Activated T-helper 1 cell treated with anti-CD3 and anti-CD28 coated beads, Interleukin-12 subunit alpha, Interleukin-12 subunit beta, Interleukin-2, Interleukin-4 antibody, amounts not matched to agents 30 ng/mL and 10 ng/mL and 1 ng/mL, durations not matched to agents 14 hours and 24 hours and 36 hours (primary cell): ENCODE measurements at regions not wholly inside any gene's neighbourhood (a gene's known extent, or its start where the extent isn't known, plus 50 kb on each side); places are given as distances from the start of the nearest gene placed in this dataset.
"Not testable (repeated sequence)": the region's sequence is repeated elsewhere in the genome, so short reads cannot be mapped to it uniquely, and the experiment has no call there.

Experiments
- DNase-seq: peaks from one replicate; pipeline ENCODE4 v3.0.0; 2021; ENCODE audit warnings: low spot score
- H3K27ac Mint-ChIP-seq: one replicate; pipeline ENCODE4 v1.8.0; 2021; ENCODE audit warnings: mild to moderate bottlenecking, mixed read lengths
- H3K27me3 Mint-ChIP-seq: one replicate; pipeline ENCODE4 v1.8.0; 2022; ENCODE audit warnings: mild to moderate bottlenecking, moderate library complexity, mixed read lengths; ENCODE audit not compliant: insufficient read depth
- H3K36me3 Mint-ChIP-seq: one replicate; pipeline ENCODE4 v1.8.0; 2021; ENCODE audit warnings: low read depth, mixed read lengths
- H3K4me1 Mint-ChIP-seq: one replicate; pipeline ENCODE4 v1.8.0; 2021; ENCODE audit warnings: low read depth, mixed read lengths
- H3K4me3 Mint-ChIP-seq: one replicate; pipeline ENCODE4 v1.8.0; 2021; ENCODE audit warnings: mild to moderate bottlenecking, moderate library complexity, mixed read lengths
- H3K9me3 Mint-ChIP-seq: one replicate; pipeline ENCODE4 v1.8.0; 2021; ENCODE audit warnings: mixed read lengths
- intact Hi-C: fragments of 100-400 bp; cut with micrococcal nuclease; formaldehyde crosslinking; loops from one replicate; pipeline ENCODE4 v1.15.1; 2024

DNA sequence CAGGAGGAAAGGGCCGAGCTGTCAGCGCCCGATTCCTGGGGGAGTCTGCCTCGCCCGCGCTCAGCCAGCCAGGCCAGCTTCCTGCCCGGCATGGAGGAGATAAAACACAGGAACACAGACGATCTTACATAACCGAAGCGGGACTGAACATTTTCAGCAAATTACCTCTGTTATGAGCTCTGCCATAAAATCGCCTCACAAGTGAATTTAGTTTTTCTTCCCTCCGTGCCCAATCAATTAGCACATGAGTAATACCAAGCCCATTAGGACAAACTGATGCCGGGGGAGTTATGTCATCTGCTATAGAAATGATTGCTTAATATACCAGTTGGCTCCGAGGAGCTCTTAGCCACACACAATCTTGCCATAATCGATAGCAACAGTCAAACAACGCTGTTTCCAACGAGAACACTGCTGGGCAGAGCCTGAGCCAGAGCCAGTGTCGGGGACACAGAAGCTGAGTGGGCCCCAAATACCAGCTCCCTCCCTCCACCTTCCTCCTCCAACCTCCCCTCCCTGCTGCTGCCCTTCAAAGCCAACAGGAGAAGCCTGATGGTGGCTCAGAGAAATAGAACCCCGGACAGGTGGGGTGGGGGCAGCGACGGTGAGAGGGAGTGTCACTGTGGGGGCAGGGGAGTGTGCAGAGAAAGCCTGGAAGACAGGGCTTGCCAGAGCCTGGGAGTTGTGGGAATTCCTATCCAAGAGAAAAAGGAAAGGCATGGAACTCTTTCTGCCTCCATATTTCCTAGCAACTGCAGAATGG lies 279.4 kb upstream of the TLE3 start:
- DNase-seq, result no peak
- Mint-ChIP-seq H3K27ac (no peak overlapping the region), H3K4me3 (no peak overlapping the region), H3K9me3 (peaks cover 5% of the 10 kb centered on the region), H3K4me1 (no peaks in the 10 kb centered on the region), H3K27me3 (peaks cover 21% of the 10 kb centered on the region), H3K36me3 (no peaks in the 10 kb centered on the region)
- intact Hi-C loops, result no loop called here

GRCh38 chr15:70376031-70376928 lies 278.6 kb upstream of the TLE3 start:
- Mint-ChIP-seq H3K27ac (no peak overlapping the region), H3K36me3 (no peaks in the 10 kb centered on the region), H3K4me3 (no peak overlapping the region), H3K27me3 (peaks cover 26% of the 10 kb centered on the region), H3K4me1 (no peaks in the 10 kb centered on the region), H3K9me3 (no peaks in the 10 kb centered on the region)
- no peak for DNase-seq
- intact Hi-C loops, result no loop called here

GRCh38 chr15:70375586-70375985 lies 277.9 kb upstream of the TLE3 start:
- Mint-ChIP-seq H3K4me3 (no peak overlapping the region), H3K27ac (no peak overlapping the region), H3K4me1 (no peaks in the 10 kb centered on the region), H3K9me3 (no peaks in the 10 kb centered on the region), H3K27me3 (peaks cover 32% of the 10 kb centered on the region), H3K36me3 (no peaks in the 10 kb centered on the region)
- intact Hi-C loops, result no loop called here
- no peak for DNase-seq

DNA sequence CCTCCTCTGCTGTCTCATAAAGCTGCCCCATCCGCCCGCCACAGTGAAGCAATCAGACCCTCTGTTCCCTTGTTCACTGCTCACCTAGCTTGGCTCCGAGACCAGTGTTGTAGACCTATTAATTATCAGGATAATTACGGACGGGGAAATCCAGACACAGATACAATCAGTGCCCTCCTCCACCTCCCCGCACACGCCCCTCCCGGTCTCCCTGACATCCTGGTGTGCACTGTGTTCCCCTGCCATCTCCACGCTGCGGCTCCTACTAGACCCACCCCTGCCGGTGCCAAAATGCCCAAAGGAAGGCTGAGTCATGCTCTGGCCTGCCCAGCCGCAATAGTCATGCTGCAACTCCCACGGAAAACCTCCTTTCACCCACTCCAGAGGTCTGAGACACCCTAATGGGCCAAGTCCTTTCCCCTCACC lies 277.3 kb upstream of the TLE3 start:
- Mint-ChIP-seq H3K4me3 (no peak overlapping the region), H3K27ac (no peak overlapping the region), H3K27me3 (peaks cover 37% of the 10 kb centered on the region), H3K9me3 (no peaks in the 10 kb centered on the region), H3K36me3 (no peaks in the 10 kb centered on the region), H3K4me1 (no peaks in the 10 kb centered on the region)
- intact Hi-C loops, result no loop called here
- DNase-seq, result no peak

GRCh38 chr15:70374096-70374495 lies 276.4 kb upstream of the TLE3 start:
- Mint-ChIP-seq H3K4me3 (no peak overlapping the region), H3K27ac (no peak overlapping the region)
- intact Hi-C loops, result no loop called here

GRCh38 chr15:70373439-70373838 lies 275.7 kb upstream of the TLE3 start:
- H3K9me3 Mint-ChIP-seq, H3K4me3 Mint-ChIP-seq, DNase-seq, H3K27ac Mint-ChIP-seq, H3K4me1 Mint-ChIP-seq, intact Hi-C loops, H3K36me3 Mint-ChIP-seq: not testable (repeated sequence)
- peaks cover 45% of the 10 kb centered on the region for H3K27me3 Mint-ChIP-seq

More at GRCh38 chr15:70374096-70374495, 276.4 kb upstream of the TLE3 start:
- Mint-ChIP-seq H3K36me3 (no peaks in the 10 kb centered on the region), H3K9me3 (no peaks in the 10 kb centered on the region), H3K4me1 (no peaks in the 10 kb centered on the region), H3K27me3 (peaks cover 39% of the 10 kb centered on the region)
- DNase-seq, result no peak

DNA sequence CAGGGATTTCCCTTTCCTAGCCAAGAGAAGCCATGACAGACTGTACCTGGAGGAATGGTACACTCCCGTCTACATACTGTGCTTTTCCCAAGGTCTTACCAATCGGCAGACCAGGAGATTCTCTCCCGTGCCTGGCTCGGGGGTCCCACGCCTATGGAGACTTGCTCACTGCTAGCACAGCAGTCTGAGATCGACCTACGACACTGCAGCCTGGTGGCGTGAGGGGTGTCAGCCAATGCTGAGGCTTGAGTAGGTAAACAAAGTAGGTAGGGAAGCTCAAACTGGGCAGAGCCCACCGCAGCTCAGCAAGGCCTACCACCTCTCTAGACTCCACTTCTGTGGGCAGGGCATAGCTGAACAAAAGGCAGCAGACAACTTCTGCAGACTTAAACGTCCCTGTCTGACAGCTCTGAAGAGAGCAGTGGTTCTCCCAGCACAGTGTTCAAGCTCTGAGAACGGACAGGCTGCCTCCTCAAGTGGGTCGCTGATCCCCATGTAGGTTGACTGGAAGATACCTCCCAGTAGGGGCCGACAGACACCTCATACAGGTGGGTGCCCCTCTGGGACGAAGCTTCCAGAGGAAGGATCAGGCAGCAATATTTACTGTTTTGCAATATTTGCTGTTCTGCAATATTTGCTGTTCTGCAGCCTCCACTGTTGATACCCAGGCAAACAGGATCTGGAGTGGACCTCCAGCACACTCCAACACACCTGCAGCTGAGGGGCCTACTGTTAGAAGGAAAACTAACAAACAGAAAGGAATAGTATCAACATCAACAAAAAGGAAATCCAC lies 270.4 kb upstream of the TLE3 start:
- H3K36me3 Mint-ChIP-seq, H3K4me1 Mint-ChIP-seq, H3K4me3 Mint-ChIP-seq, DNase-seq, H3K27ac Mint-ChIP-seq, H3K9me3 Mint-ChIP-seq, intact Hi-C loops: not testable (repeated sequence)
- peaks cover 51% of the 10 kb centered on the region for H3K27me3 Mint-ChIP-seq

DNA sequence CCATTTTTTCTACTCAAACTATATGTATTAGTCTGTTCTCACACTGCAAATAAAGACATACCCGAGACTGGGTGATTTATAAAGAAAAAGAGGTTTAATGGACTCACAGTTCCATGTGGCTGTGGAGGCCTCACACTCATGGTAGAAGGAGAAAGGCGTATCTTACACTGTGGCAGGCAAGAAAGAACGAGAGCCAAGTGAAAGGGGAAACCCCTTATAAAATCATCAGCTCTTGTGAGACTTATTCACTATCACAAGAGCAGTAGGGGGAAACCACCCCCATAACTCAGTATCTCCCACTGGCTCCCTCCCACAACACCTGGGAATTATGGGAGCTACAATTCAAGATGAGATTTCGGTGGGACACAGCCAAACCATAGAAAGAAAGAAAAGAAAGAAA lies 266.3 kb upstream of the TLE3 start:
- DNase-seq, result not testable (repeated sequence)

DNA sequence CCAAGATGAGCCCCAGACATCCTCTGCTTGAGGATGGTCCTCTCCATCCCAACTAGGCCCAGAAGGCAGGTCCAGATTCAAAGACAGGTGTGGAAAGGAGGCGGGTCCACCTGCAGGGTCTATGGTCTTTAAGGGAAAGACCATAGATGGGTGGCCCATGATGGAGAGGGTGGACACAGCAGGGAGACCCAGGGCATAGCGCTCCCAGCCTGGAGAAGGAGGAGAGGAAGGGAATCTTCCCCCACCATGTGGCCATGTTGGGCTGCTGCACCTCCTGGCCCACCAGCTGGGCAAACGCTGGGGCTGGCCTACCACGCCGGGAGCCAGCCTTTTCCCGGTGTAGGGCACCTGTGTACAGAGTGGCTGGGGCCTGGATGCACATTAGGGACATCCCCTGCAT lies 265.2 kb upstream of the TLE3 start:
- Mint-ChIP-seq H3K4me1 (no peaks in the 10 kb centered on the region), H3K27ac (no peak overlapping the region), H3K4me3 (no peak overlapping the region), H3K9me3 (no peaks in the 10 kb centered on the region), H3K27me3 (peaks cover 22% of the 10 kb centered on the region), H3K36me3 (no peaks in the 10 kb centered on the region)
- intact Hi-C loops, result no loop called here
- DNase-seq, result no peak

More for the DNA sequence above, 266.3 kb upstream of the TLE3 start:
- intact Hi-C loops, H3K27ac Mint-ChIP-seq, H3K4me1 Mint-ChIP-seq, H3K9me3 Mint-ChIP-seq, H3K36me3 Mint-ChIP-seq, H3K4me3 Mint-ChIP-seq: not testable (repeated sequence)
- peaks cover 27% of the 10 kb centered on the region for H3K27me3 Mint-ChIP-seq

DNA sequence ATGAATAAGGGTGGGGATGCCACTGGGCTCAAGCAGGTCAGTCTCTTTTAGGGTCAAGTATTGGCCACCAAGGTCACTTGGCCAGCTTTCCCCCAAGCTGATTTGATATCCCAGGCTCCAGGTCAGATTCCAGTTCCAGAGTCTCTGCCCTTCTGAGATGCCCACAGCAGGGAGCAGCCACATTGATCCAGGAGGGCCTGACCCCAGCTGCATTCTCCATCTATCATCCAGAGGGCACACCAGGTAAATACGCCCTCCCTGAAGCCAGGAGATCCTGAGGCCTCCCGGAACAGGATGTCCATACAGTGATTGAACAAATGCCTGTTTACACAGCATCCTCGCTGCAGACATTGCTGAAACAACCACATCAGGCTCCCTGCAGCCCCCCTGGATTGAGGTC lies 264.6 kb upstream of the TLE3 start:
- no peak for DNase-seq
- Mint-ChIP-seq H3K27ac (no peak overlapping the region), H3K27me3 (peaks cover 22% of the 10 kb centered on the region), H3K36me3 (no peaks in the 10 kb centered on the region), H3K4me3 (no peak overlapping the region), H3K9me3 (no peaks in the 10 kb centered on the region), H3K4me1 (no peaks in the 10 kb centered on the region)
- intact Hi-C loops, result no loop called here

- H3K4me3 Mint-ChIP-seq, result no peak overlapping the region
Observed at GRCh38 chr15:70361891-70362290, 264.2 kb upstream of the TLE3 start.

DNA sequence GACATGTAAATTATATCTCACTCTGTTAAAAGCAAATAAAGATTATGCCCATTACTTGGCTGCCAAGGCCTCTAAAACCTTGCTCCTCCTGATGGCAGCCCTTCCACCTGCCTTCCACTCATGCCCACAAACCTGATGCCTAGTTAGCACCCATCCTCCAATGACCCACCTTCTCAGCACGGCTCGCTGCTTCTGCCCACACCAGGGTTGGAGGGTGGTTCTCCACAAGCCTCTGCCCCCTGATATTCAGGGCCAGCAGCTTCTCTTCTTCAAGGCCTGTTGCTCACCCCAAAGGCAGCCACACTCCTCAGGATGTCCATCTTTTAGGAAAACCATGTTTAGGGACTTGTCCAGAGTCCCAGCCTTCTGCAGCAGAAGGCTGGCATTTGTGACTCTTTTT lies 263.4 kb upstream of the TLE3 start:
- no peaks in the 10 kb centered on the region for H3K36me3 Mint-ChIP-seq
- no peaks in the 10 kb centered on the region for H3K4me1 Mint-ChIP-seq
- H3K4me3 Mint-ChIP-seq, result no peak overlapping the region
- no peak overlapping the region for H3K27ac Mint-ChIP-seq
- H3K27me3 Mint-ChIP-seq, result peaks cover 12% of the 10 kb centered on the region
- DNase-seq, result no peak
- no peaks in the 10 kb centered on the region for H3K9me3 Mint-ChIP-seq
- intact Hi-C loops, result no loop called here

More at GRCh38 chr15:70361891-70362290, 264.2 kb upstream of the TLE3 start:
- H3K27ac Mint-ChIP-seq, result no peak overlapping the region
- H3K4me1 Mint-ChIP-seq, result no peaks in the 10 kb centered on the region
- no peak for DNase-seq
- H3K27me3 Mint-ChIP-seq, result peaks cover 19% of the 10 kb centered on the region
- intact Hi-C loops, result no loop called here
- H3K36me3 Mint-ChIP-seq, result no peaks in the 10 kb centered on the region
- no peaks in the 10 kb centered on the region for H3K9me3 Mint-ChIP-seq
